ENCODE measurements at regions not wholly inside any gene's neighbourhood (a gene's known extent, or its start where the extent isn't known, plus 50 kb on each side); places are given as distances from the start of the nearest gene placed in this dataset.

- TF ChIP-seq CTCF (IDR thresholded peaks at IDR 0.05; ENCODE audit: insufficient read depth, missing control alignments) = no peak
- FAIRE-seq (no peak), DNase-seq (ENCODE audit: insufficient read length, low spot score) (no peak)
Observed at GRCh38 chr14:97874394-97874793, 1077.2 kb downstream of the VRK1 start.

- FAIRE-seq (no peak), DNase-seq (ENCODE audit: insufficient read length, low spot score) (no peak)
- TF ChIP-seq CTCF (IDR thresholded peaks at IDR 0.05; ENCODE audit: insufficient read depth, missing control alignments) = no peak
Observed at GRCh38 chr14:97878206-97878605, 1081.0 kb downstream of the VRK1 start.

- no peak for DNase-seq (ENCODE audit: insufficient read length, low spot score)
- no peak for FAIRE-seq
- TF ChIP-seq CTCF (IDR thresholded peaks at IDR 0.05; ENCODE audit: insufficient read depth, missing control alignments) = no peak
Observed at GRCh38 chr14:97878727-97879126, 1081.5 kb downstream of the VRK1 start.

- DNase-seq (ENCODE audit: insufficient read length, low spot score) (no peak), FAIRE-seq (no peak)
- no peak for TF ChIP-seq CTCF (IDR thresholded peaks at IDR 0.05; ENCODE audit: insufficient read depth, missing control alignments)
Observed at GRCh38 chr14:97887690-97888089, 1090.5 kb downstream of the VRK1 start.

GRCh38 chr14:97888331-97888730, 1091.1 kb downstream of the VRK1 start:
- DNase-seq (ENCODE audit: insufficient read length, low spot score) (no peak), FAIRE-seq (no peak)
- TF ChIP-seq CTCF (IDR thresholded peaks at IDR 0.05; ENCODE audit: insufficient read depth, missing control alignments) = no peak

- no peak for FAIRE-seq
- DNase-seq (ENCODE audit: insufficient read length, low spot score) = no peak
- TF ChIP-seq CTCF (IDR thresholded peaks at IDR 0.05; ENCODE audit: insufficient read depth, missing control alignments) = no peak
Observed at GRCh38 chr14:97891515-97891914, 1094.3 kb downstream of the VRK1 start.

- no peak for TF ChIP-seq CTCF (IDR thresholded peaks at IDR 0.05; ENCODE audit: insufficient read depth, missing control alignments)
- FAIRE-seq (no peak), DNase-seq (ENCODE audit: insufficient read length, low spot score) (no peak)
Observed at GRCh38 chr14:97894552-97894951, 1097.4 kb downstream of the VRK1 start.
